GM12878 (cell line): ENCODE measurements at regions not wholly inside any gene's neighbourhood (a gene's known extent, or its start where the extent isn't known, plus 50 kb on each side); places are given as distances from the start of the nearest gene placed in this dataset.

Experiments
- ATF3 ChIP-seq: IDR thresholded peaks from 2 replicates; pipeline ENCODE4 v1.6.1; 2011; ENCODE audit warnings: low read depth, mild to moderate bottlenecking, low read length, moderate library complexity, borderline replicate concordance; ENCODE audit errors: extremely low read depth
- CEBPB ChIP-seq, 2 experiments: fragments of 150-350 bp in 1 of 2; IDR thresholded peaks; 2 replicates each; pipeline ENCODE4 v1.6.1; 2012 to 2014; ENCODE audit warnings: low read depth in 2 of 2, low read length in 2 of 2, borderline replicate concordance in 1 of 2, inconsistent platforms in 1 of 2
- EGR1 ChIP-seq, 2 experiments: IDR thresholded peaks; 1 replicate in 1 of 2; 2 replicates in 1 of 2; pipeline ENCODE4 v1.6.1; 2011 to 2012; ENCODE audit warnings: low read depth in 2 of 2, low read length in 2 of 2, borderline replicate concordance in 1 of 2, mild to moderate bottlenecking in 1 of 2, moderate library complexity in 1 of 2
- KAT2A ChIP-seq: conservative IDR thresholded peaks from 2 replicates; pipeline ENCODE4 v1.6.1; 2011; ENCODE audit warnings: low read depth, low read length; ENCODE audit not compliant: control insufficient read depth
- MEF2A ChIP-seq: IDR thresholded peaks from 2 replicates; pipeline ENCODE4 v1.6.1; 2011; ENCODE audit warnings: low read depth, mild to moderate bottlenecking, low read length, moderate library complexity; ENCODE audit not compliant: insufficient read depth
- MTA3 ChIP-seq: IDR thresholded peaks from 2 replicates; pipeline ENCODE4 v1.6.1; 2012; ENCODE audit warnings: low read length, inconsistent platforms, borderline replicate concordance
- NBN ChIP-seq: fragments of 450-650 bp; IDR thresholded peaks from 2 replicates; pipeline ENCODE4 v1.6.1; 2016
- POLR2AphosphoS5 ChIP-seq: IDR thresholded peaks from 2 replicates; pipeline ENCODE4 v1.6.1; 2011; ENCODE audit warnings: mild to moderate bottlenecking, low read length, inconsistent platforms
- SIX5 ChIP-seq: IDR thresholded peaks from 2 replicates; pipeline ENCODE4 v1.6.1; 2011; ENCODE audit warnings: mild to moderate bottlenecking, low read depth, low read length, moderate library complexity; ENCODE audit not compliant: severe bottlenecking
- SMAD5 ChIP-seq: IDR thresholded peaks from 2 replicates; pipeline ENCODE4 v1.6.1; 2016; ENCODE audit warnings: antibody characterized with exemption, low read depth
- SRF ChIP-seq, 2 experiments: IDR thresholded peaks; 2 replicates each; pipeline ENCODE4 v1.6.1; 2011; ENCODE audit warnings: low read depth in 2 of 2, low read length in 2 of 2, mild to moderate bottlenecking in 1 of 2, moderate library complexity in 1 of 2
- STAT3 ChIP-seq: IDR thresholded peaks from 2 replicates; pipeline ENCODE4 v1.6.1; 2011; ENCODE audit warnings: low read depth, low read length, improper control_type of control experiment
- TAF1 ChIP-seq: IDR thresholded peaks from 2 replicates; pipeline ENCODE4 v1.6.1; 2011; ENCODE audit warnings: mild to moderate bottlenecking, low read depth, low read length, borderline replicate concordance
- TCF3 ChIP-seq: IDR thresholded peaks from 2 replicates; pipeline ENCODE4 v1.6.1; 2012; ENCODE audit warnings: low read depth, mild to moderate bottlenecking, low read length, borderline replicate concordance; ENCODE audit not compliant: insufficient read depth
- ZBED1 ChIP-seq: IDR thresholded peaks from 2 replicates; pipeline ENCODE4 v1.6.1; 2016; ENCODE audit warnings: borderline replicate concordance
- ZSCAN29 ChIP-seq: fragments of 450-650 bp; IDR thresholded peaks from 2 replicates; pipeline ENCODE4 v1.6.1; 2017; ENCODE audit warnings: mild to moderate bottlenecking, moderate library complexity
- TF ChIP-seq, protein P1 (sequence below): IDR thresholded peaks from 2 replicates; pipeline ENCODE4 v1.6.1; 2011; ENCODE audit warnings: borderline replicate concordance, low read depth, mild to moderate bottlenecking, moderate library complexity, low read length; ENCODE audit not compliant: insufficient read depth, poor library complexity, severe bottlenecking
- TF ChIP-seq, protein P2 (sequence below): IDR thresholded peaks from 2 replicates; pipeline ENCODE4 v1.6.1; 2012; ENCODE audit warnings: improper control_type of control experiment, low read depth, low read length; ENCODE audit not compliant: insufficient replicate concordance
- TF ChIP-seq, protein P3 (sequence below): IDR thresholded peaks from 2 replicates; pipeline ENCODE4 v1.6.1; 2011; ENCODE audit warnings: borderline replicate concordance, low read depth, mild to moderate bottlenecking, moderate library complexity, mixed read lengths, low read length; ENCODE audit not compliant: insufficient read depth; ENCODE audit errors: extremely low read length

DNA sequence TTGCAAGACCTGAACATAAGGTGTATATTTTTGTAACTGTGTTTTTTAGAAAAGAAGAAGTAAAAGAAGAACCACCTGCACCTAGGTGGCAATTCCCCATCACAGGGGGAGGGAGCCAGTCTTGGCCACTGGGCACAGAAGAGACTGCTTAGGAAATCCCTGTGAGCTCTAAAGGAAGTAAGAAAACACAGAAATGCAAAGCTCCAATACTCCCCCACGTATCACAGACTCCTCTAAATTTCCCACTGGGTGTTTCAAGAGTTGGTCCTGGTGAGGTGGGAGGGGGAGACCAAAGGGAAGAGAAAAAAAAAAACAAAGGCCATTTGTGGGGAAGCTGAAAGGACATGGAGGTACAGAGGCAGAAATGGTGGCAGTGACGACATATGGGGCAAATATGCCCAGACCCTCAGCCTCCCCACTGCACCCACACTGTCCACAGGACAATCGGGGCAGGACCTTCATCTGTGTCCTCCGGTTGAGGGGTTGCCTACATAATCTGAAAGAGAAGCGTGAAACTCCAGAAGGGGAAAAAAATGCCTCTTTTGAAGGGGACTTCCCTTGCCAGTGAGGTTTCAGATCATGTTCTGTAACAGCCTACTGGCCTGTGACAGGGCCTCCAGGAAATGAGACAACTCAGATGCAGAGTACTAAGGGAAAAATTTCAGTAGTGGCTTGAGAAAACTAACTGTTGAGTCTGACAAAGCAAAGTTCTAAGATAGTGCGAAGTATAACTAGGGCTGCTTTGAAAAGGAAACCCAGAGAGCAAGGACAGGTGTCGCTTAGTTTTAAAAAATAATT is 226.2 kb upstream of the MARCKS start (continued):
- no peak for TF ChIP-seq EGR1 (IDR thresholded peaks at IDR 0.05; ENCODE audit: borderline replicate concordance in 1 of 2, low read depth in 2 of 2, low read length in 2 of 2)
- TF ChIP-seq ATF3 = no peak
- TF ChIP-seq TCF3 = peak; percentile 1; the same call in 1 of the 2 replicates
- TF ChIP-seq, protein P1, sequence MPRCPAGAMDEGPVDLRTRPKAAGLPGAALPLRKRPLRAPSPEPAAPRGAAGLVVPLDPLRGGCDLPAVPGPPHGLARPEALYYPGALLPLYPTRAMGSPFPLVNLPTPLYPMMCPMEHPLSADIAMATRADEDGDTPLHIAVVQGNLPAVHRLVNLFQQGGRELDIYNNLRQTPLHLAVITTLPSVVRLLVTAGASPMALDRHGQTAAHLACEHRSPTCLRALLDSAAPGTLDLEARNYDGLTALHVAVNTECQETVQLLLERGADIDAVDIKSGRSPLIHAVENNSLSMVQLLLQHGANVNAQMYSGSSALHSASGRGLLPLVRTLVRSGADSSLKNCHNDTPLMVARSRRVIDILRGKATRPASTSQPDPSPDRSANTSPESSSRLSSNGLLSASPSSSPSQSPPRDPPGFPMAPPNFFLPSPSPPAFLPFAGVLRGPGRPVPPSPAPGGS = peak; percentile 99
- TF ChIP-seq, protein P2, sequence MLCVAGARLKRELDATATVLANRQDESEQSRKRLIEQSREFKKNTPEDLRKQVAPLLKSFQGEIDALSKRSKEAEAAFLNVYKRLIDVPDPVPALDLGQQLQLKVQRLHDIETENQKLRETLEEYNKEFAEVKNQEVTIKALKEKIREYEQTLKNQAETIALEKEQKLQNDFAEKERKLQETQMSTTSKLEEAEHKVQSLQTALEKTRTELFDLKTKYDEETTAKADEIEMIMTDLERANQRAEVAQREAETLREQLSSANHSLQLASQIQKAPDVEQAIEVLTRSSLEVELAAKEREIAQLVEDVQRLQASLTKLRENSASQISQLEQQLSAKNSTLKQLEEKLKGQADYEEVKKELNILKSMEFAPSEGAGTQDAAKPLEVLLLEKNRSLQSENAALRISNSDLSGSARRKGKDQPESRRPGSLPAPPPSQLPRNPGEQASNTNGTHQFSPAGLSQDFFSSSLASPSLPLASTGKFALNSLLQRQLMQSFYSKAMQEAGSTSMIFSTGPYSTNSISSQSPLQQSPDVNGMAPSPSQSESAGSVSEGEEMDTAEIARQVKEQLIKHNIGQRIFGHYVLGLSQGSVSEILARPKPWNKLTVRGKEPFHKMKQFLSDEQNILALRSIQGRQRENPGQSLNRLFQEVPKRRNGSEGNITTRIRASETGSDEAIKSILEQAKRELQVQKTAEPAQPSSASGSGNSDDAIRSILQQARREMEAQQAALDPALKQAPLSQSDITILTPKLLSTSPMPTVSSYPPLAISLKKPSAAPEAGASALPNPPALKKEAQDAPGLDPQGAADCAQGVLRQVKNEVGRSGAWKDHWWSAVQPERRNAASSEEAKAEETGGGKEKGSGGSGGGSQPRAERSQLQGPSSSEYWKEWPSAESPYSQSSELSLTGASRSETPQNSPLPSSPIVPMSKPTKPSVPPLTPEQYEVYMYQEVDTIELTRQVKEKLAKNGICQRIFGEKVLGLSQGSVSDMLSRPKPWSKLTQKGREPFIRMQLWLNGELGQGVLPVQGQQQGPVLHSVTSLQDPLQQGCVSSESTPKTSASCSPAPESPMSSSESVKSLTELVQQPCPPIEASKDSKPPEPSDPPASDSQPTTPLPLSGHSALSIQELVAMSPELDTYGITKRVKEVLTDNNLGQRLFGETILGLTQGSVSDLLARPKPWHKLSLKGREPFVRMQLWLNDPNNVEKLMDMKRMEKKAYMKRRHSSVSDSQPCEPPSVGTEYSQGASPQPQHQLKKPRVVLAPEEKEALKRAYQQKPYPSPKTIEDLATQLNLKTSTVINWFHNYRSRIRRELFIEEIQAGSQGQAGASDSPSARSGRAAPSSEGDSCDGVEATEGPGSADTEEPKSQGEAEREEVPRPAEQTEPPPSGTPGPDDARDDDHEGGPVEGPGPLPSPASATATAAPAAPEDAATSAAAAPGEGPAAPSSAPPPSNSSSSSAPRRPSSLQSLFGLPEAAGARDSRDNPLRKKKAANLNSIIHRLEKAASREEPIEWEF = peak; percentile 86
- TF ChIP-seq TAF1 = peak; percentile 77; the same call in 1 of the 2 replicates
- TF ChIP-seq SMAD5 = peak; percentile 33; the same call in 1 of the 2 replicates
- 0 out of 4 replicates have a peak, but pooled peaks of 1 of the 2 experiments have one; percentile 56 for TF ChIP-seq SRF (IDR thresholded peaks at IDR 0.05; ENCODE audit: low read depth in 2 of 2, low read length in 2 of 2)
- TF ChIP-seq NBN = peak; percentile 95
- TF ChIP-seq POLR2AphosphoS5 = peak; percentile 91
- no peak for TF ChIP-seq STAT3
- TF ChIP-seq MEF2A = peak; percentile 87
- TF ChIP-seq, protein P3, sequence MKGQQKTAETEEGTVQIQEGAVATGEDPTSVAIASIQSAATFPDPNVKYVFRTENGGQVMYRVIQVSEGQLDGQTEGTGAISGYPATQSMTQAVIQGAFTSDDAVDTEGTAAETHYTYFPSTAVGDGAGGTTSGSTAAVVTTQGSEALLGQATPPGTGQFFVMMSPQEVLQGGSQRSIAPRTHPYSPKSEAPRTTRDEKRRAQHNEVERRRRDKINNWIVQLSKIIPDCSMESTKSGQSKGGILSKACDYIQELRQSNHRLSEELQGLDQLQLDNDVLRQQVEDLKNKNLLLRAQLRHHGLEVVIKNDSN = no peak
- no peak for TF ChIP-seq ZSCAN29
- TF ChIP-seq KAT2A = no peak
- peak; percentile 90 for TF ChIP-seq ZBED1
- TF ChIP-seq SIX5 = no peak
- TF ChIP-seq MTA3 = peak; percentile 79
- peak in 1 of 2 experiments; percentile 88; a peak in 2 of 4 replicates for TF ChIP-seq CEBPB (IDR thresholded peaks at IDR 0.05; ENCODE audit: borderline replicate concordance in 1 of 2, low read depth in 2 of 2, low read length in 2 of 2)
